RWPE2 (cell line): ENCODE measurements at regions not wholly inside any gene's neighbourhood (a gene's known extent, or its start where the extent isn't known, plus 50 kb on each side); places are given as distances from the start of the nearest gene placed in this dataset.
A peak's percentile ranks its signal among the peaks of the same experiment; 100 is the strongest.

ENCODE experiments used
- ATAC-seq: fragments of 200-7000 bp; cut with Tn5 transposase; 3 replicates; pipeline ENCODE4 v1.9.1; 2021; ENCODE audit warnings: low read depth
- DNase-seq: peaks from one replicate; pipeline ENCODE4 v3.0.0-alpha.2; 2020; ENCODE audit warnings: low spot score
- H3K27ac ChIP-seq: fragments of 450-650 bp; 2 replicates; pipeline ENCODE4 v1.5.1; 2017; ENCODE audit warnings: mild to moderate bottlenecking; ENCODE audit not compliant: poor library complexity, severe bottlenecking
- H3K27me3 ChIP-seq: fragments of 250-450 bp; sonication (Bioruptor Pico); 2 replicates; pipeline ENCODE4 v1.5.1; 2021; ENCODE audit warnings: mild to moderate bottlenecking, moderate library complexity; ENCODE audit not compliant: insufficient read depth, poor library complexity, severe bottlenecking
- H3K36me3 ChIP-seq: fragments of 250-450 bp; sonication (Bioruptor Pico); 2 replicates; pipeline ENCODE4 v1.5.1; 2020; ENCODE audit warnings: low read depth, mild to moderate bottlenecking, moderate library complexity
- H3K4me1 ChIP-seq: fragments of 250-450 bp; sonication (Bioruptor Pico); 2 replicates; pipeline ENCODE4 v1.5.1; 2021; ENCODE audit warnings: mild to moderate bottlenecking, moderate library complexity; ENCODE audit not compliant: insufficient read depth, poor library complexity, severe bottlenecking
- H3K4me3 ChIP-seq: fragments of 250-450 bp; sonication (Bioruptor Pico); 2 replicates; pipeline ENCODE4 v1.5.1; 2021; ENCODE audit warnings: mild to moderate bottlenecking, moderate library complexity; ENCODE audit not compliant: severe bottlenecking
- H3K9me3 ChIP-seq: fragments of 250-450 bp; sonication (Bioruptor Pico); 2 replicates; pipeline ENCODE4 v1.5.1; 2021; ENCODE audit warnings: mild to moderate bottlenecking, moderate library complexity; ENCODE audit not compliant: severe bottlenecking
- TF ChIP-seq, protein P1 (sequence below): fragments of 450-650 bp; IDR thresholded peaks from one replicate; pipeline ENCODE4 v1.5.1; 2017; ENCODE audit warnings: mild to moderate bottlenecking, moderate library complexity; ENCODE audit not compliant: poor library complexity, severe bottlenecking

DNA sequence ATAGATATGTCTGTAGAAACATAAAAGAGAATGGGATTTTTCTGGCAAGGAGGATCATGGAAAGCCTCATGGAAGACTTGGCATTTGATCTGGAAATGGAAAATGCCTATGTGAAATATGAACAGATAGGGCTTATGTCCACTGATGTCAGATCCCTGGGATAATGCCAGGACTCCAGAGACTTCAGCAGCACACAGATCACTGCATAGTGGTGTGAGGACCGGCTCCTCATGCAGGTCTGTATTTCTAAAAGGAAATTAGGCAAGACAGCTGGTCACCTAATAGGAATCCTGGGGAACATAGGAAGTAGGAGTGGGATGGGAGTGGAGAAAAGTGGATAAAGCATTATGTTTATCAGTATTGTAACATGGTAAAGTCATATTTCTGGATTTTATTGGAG lies 56.8 kb upstream of the IPO9 start:
- DNase-seq = no peak
- 0 out of 3 replicates have a peak, but pooled peaks have one; percentile 26 for ATAC-seq
- Histone ChIP-seq H3K4me3 (no peak overlapping the region), H3K36me3 (peaks cover 35% of the 10 kb centered on the region), H3K4me1 (peaks cover 36% of the 10 kb centered on the region), H3K27ac (peak overlapping the region; percentile 95), H3K9me3 (peaks cover 9% of the 10 kb centered on the region), H3K27me3 (no peaks in the 10 kb centered on the region)
- TF ChIP-seq, protein P1, sequence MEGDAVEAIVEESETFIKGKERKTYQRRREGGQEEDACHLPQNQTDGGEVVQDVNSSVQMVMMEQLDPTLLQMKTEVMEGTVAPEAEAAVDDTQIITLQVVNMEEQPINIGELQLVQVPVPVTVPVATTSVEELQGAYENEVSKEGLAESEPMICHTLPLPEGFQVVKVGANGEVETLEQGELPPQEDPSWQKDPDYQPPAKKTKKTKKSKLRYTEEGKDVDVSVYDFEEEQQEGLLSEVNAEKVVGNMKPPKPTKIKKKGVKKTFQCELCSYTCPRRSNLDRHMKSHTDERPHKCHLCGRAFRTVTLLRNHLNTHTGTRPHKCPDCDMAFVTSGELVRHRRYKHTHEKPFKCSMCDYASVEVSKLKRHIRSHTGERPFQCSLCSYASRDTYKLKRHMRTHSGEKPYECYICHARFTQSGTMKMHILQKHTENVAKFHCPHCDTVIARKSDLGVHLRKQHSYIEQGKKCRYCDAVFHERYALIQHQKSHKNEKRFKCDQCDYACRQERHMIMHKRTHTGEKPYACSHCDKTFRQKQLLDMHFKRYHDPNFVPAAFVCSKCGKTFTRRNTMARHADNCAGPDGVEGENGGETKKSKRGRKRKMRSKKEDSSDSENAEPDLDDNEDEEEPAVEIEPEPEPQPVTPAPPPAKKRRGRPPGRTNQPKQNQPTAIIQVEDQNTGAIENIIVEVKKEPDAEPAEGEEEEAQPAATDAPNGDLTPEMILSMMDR = no peak

DNA sequence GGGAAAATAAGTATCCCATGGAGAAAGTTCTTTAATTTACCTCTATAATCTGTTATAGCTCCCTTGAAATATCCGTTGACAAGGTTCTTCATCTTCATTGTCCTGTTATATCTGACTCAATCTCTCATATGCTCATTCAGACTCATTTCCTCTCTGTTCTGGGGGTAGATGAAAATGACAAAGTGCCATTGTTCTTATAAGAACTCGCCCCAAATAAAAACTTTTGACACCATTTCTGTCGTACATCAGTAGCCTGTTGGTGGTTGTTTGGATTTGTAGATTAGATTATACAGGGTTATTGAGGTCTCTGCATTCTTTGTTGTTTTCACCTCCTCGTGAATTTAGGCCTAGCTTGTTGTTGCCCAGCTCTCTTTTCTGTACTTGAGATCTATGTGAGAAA lies 55.2 kb upstream of the IPO9 start:
- TF ChIP-seq, protein P1 = no peak
- ATAC-seq (peak; percentile 26; the same call in 1 of the 3 replicates), DNase-seq (no peak)
- H3K27me3 ChIP-seq = no peaks in the 10 kb centered on the region
- peaks cover 47% of the 10 kb centered on the region for H3K4me1 ChIP-seq
- H3K36me3 ChIP-seq = peaks cover 32% of the 10 kb centered on the region
- H3K9me3 ChIP-seq = peaks cover 9% of the 10 kb centered on the region
- H3K4me3 ChIP-seq = no peak overlapping the region
- H3K27ac ChIP-seq = peak overlapping the region; percentile 95

DNA sequence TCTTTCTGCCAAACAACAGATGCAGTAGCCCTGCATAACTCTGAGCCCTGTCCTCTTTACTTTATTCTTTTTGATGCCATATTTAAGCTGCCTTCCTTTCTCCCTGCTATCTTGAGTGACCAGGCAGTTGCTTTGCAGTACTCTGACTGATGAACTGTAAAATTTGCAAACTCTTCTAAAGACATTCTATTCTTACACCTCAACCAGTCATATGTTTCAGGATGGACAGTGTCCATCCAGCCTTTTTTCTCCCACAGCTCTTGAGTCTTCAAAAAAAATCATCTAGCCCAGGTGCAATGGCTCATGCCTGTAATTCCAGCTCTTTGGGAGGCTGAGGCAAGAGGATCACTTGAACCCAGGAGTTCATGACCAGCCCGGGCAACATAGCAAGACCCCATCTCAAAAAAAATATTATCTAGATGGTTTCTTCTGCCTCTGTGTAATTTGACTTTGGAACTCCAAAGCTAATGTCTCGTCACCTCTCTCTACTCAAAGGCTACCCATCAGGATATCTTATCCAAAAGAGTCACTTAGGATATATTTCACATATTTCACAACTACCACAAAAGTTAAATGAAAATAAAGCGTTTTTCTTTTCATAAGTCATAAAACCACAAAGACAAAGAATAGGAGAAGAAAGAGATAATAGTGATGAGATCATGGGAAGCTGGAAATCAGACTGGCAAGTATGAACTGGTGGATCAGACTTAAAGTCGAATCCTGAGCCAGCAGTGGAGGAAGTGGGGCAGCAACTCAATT lies 54.6 kb upstream of the IPO9 start:
- Histone ChIP-seq H3K9me3 (peaks cover 9% of the 10 kb centered on the region), H3K27ac (peak overlapping the region; percentile 95), H3K4me3 (no peak overlapping the region), H3K4me1 (peaks cover 47% of the 10 kb centered on the region), H3K27me3 (no peaks in the 10 kb centered on the region), H3K36me3 (peaks cover 34% of the 10 kb centered on the region)
- DNase-seq (no peak), ATAC-seq (peak; percentile 80)
- TF ChIP-seq, protein P1 = no peak

DNA sequence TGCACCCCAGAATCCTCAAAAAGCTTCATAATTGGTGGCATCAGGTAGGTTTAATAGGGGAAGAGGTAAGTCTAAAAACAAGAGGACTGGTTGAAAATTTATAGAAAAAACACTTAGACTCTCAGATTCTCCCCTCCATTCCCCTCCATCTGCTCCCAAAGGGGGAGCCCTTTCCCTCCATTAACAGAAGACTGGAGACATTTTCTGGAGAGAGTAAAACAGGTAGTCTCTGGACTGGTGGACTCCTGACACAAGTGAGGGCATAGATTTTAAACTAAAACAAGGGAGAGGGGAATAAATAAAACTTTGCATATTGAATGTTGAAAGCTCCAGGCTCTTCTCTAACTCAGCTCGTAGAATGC lies 54.0 kb upstream of the IPO9 start:
- H3K9me3 ChIP-seq = peaks cover 9% of the 10 kb centered on the region
- ATAC-seq = no peak; the same call in 2 of the 3 replicates
- peaks cover 38% of the 10 kb centered on the region for H3K36me3 ChIP-seq
- H3K27me3 ChIP-seq = no peaks in the 10 kb centered on the region
- peak overlapping the region; percentile 95 for H3K27ac ChIP-seq
- TF ChIP-seq, protein P1 = peak; percentile 17
- no peak for DNase-seq
- peaks cover 47% of the 10 kb centered on the region for H3K4me1 ChIP-seq
- H3K4me3 ChIP-seq = no peak overlapping the region

DNA sequence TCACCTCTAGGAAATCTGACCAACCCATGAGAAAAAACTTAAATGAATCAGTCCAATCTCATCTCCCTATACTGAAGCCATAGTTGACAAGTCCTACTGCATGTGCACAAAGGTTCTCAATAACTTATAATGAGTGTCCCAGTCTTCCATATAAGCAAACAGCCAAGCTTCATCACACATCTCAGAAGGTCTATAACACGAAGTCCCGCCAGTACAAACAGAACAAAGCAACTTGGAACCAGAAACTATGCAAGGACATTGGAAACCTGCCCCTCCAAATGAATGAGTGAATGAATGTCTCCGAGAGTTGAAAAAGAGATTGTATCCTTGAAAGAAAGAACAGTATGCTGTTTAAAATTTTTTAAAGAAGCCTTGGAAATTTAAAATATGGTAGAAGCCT lies 53.6 kb upstream of the IPO9 start:
- peak overlapping the region; percentile 95 for H3K27ac ChIP-seq

More for the DNA sequence above, 53.6 kb upstream of the IPO9 start:
- H3K4me1 ChIP-seq = peaks cover 47% of the 10 kb centered on the region
- peaks cover 42% of the 10 kb centered on the region for H3K36me3 ChIP-seq
- no peak for ATAC-seq
- H3K4me3 ChIP-seq = no peak overlapping the region
- no peaks in the 10 kb centered on the region for H3K27me3 ChIP-seq
- peaks cover 9% of the 10 kb centered on the region for H3K9me3 ChIP-seq
- TF ChIP-seq, protein P1 = no peak
- DNase-seq = no peak
